GM21381 (cell line): ENCODE measurements at regions not wholly inside any gene's neighbourhood (a gene's known extent, or its start where the extent isn't known, plus 50 kb on each side); places are given as distances from the start of the nearest gene placed in this dataset.
A peak's percentile ranks its signal among the peaks of the same experiment; 100 is the strongest.
"Not testable (repeated sequence)": the region's sequence is repeated elsewhere in the genome, so short reads cannot be mapped to it uniquely, and the experiment has no call there.

Experiments used
- ATAC-seq: cut with Tn5 transposase; IDR thresholded peaks from one replicate; pipeline ENCODE4 v1.9.1; 2021; ENCODE audit warnings: mild to moderate bottlenecking, moderate library complexity; ENCODE audit not compliant: unreplicated experiment

DNA sequence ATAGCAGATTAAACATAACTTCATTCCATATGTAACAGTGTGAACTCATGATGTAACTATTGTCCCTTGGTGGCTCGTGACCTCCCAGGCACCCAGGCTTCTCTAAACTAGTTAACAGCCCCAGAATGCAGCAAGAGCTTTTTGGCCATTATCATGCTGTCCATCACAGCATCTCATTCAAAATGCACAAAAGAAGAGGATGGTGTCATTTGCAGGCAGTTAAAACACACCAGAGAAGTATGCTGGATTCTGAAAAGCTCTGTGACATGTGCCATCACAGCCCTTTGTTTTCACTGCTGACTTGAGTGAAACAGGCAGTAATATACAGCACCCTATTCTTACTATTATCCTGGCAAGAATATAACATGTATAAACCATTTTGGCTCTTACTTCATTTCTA is 117.6 kb upstream of the CHMP2B start:
- ATAC-seq = no peak

DNA sequence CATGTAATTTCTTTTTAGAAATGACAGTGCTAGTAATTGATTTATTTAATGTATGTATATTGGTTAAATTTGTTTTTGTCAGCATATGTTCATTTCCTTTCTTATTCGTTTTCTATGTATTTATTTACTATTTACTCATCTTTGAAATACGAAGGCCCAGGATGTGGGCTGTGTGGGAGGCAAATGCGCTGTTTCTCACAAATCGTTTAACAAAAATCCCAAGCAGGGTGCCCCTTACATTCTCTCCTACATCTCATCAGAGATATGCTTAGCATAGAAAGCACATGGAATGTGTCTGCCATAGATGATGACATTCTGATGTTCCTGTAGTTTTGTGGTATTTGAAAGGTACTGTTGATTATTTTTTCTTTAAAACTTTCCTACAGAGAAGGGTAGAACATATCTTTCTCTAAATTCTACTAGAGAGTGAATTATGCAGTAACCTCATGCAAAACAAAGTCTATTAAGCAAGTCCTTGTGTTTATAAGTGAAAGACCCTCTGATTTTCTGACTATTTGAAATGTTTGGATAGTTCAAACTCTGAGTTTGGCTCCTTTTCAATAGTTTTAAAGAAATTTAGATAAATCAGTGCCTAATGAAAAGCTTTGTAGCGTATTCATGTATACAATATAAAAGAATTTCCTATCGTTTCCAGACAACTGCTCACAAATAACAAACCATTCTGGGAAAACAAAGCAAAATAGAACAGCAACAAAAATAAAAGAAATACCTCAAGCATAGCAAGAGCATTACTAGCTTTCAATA is 111.1 kb upstream of the VGLL3 start:
- ATAC-seq = no peak

DNA sequence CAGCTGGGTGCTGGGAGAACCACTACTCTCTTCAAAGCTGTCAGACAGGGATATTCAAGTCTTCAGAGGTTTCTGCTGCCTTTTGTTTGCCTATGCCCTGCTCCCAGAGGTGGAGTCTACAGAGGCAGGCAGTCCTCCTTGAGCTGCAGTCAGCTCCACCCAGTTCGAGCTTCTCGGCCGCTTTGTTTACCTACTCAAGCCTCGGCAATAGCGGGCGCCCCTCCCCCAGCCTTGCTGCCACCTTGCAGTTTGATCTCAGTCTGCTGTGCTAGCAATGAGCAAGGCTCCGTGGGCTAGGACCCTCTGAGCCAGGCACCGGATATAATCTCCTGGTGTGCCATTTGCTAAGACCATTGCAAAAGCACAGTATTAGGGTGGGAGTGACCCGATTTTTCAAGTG is 106.8 kb upstream of the VGLL3 start:
- not testable (repeated sequence) for ATAC-seq

DNA sequence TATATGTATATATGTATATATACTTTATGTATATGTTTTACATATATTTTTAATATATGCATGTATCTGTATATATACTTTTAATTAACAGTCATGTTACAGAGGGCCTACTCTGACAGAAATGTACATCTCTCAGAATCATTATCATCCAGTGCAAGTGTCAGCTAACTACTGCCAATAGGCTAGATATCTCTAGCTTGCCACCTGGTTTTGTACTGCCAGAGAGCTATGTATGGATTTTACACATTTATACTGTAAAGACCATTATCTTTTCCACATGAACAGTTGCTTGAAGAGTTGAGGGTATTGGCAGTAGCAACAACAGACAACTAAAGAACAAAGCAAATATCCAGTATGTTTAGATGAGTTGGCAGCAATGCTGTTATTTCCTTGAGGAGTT is 99.7 kb upstream of the VGLL3 start:
- ATAC-seq = no peak

DNA sequence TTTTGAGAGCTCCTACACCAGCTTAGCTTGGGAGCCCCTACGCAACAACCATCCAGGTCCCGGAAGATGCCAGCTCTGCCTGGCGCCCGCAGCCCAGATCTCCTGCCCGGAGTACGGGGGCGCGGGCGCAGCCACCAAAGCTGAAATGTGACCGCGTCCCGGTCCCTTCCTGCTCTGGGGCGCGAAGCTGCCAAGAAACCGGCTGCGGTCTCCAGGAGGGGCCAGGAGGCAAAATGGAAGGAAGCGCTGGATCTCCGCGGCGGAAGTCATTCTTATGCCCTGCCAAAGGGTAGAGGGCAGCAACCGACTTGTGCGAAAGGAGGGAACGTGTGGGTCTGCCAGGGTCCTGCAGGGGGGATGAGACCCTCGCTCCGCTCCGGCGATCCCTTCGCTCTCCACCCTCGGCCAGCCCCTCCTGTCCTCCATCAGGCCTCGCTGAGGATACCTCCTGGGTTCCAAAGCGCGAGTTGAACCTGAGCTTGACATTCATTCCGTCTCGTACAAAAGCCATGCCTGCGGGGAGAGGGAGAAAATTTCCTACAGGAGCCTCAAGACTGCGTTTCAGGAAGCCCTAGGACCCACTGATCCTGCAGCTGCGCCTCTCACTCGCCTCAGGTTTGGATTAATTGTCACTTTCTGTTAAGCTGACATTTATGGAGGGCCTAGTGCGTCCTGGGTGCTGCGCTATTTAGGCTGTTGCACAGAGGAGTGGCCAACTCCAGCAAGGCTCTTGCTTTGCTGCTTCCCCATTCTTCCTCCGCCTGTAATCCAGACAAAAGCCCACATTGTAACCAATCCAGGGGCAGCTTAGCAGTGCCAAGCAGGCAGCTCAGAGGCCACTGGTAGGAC is 98.3 kb upstream of the VGLL3 start:
- peak; percentile 67 for ATAC-seq

DNA sequence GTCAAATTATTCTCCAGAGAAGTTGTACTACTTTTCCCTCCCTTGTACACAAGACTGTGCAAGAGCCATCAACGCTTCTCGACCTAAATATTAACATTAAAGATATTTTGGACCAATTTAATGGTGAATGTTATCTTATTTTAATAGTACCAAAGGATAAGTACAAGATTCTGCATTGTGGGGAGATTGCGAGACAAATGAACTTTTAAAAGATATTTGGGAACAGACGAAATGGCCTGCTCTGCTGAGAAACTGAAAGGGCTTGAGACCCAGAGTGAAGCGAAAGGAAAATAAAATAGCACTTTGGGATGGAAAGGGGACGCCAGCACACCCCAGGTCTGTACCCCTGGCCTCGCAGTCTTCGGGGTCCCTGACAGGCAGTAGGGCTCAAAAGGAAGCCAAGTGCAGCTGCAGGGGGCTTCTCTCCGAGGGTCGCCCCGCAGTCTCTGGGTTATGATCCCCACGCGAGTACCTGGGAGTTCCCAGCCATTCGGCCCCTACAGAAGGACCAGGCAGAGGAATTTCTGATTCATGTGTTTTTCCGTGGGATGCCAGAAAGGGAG is 97.6 kb upstream of the VGLL3 start:
- ATAC-seq = peak; percentile 11

DNA sequence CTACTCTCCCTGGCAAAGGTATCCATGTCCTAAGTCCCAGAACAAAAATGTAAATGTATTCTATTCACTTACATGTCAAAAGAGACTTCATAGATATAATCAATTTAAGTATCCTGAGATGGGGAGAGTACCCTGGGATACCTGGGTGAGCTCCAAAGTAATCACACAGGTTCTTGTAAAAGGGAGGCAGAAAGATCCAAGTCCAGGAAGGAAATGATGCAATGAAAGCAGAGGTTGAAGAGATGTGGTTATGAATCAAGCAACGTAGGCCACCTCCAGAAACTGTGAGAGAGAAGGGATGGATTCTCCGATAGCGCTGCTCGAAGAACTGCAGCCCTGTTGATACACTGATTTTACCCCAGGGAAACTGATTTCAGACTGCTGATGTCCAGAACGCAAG is 93.9 kb upstream of the VGLL3 start:
- ATAC-seq = no peak

DNA sequence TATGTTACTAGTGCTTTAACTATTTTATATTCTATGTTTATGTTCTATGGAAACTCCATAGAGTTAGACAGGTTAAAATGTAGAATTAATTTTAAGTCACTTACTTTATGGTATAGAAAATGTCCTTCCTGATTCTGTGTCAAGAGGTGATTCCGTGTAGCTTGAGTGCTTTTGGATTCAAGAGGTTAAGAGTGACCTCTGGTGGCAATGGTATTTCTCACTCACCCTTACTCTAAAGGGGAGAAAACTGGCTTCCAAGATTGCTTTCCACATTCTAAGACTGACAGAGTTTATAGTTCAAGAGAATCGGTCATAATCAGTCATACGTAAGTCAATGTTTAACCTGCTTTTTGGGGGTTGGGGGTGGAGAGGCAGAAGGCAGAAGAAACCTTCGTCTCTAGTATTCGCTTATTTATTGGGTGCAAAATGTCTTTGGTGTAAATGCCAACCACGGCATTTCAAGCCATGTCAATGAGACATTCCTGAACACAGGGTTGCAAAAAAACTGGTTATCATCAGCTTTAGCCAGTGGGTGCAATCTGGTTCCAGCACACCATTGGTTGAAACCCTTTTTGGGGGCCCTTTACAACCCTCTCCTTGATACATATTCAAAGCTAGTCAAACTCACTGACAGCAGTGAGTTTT is 92.0 kb upstream of the VGLL3 start:
- peak; percentile 76 for ATAC-seq

DNA sequence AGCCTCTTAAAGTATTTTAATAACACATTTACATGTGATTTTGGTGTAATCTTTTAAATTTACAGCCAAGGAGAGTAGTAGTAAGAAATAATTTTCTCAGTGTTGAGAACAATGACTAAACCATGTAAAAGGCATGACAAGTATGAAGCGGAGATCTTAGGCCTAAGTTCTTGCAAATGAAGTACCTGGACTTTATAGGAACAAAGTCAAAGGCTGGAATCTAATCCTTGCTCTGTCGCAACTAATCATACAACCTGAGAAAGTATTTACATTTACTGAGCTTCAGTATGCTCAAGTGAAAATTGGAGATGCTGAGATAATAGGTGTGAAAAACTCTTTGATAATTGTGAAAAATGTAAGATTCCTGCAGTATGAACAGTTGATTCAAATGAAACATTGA is 86.4 kb upstream of the VGLL3 start:
- no peak for ATAC-seq

DNA sequence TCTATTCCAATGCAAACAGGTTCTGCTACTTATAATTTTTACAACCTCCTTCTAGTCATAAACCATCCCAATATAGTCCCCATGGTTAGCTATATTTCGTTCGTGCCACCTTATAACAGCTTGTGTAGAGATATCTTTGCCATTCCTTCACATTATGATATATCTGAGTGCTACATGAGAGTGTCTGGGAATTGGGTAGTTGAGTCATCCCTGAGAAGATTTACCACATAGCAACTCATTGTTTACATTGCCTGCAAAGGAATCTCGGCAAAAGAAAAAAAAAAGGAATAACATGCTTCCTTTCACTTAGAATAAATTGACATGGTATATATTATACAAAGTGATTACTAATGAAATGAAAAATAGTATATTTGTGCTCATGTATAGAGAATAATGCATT is 86.0 kb upstream of the VGLL3 start:
- ATAC-seq = no peak

DNA sequence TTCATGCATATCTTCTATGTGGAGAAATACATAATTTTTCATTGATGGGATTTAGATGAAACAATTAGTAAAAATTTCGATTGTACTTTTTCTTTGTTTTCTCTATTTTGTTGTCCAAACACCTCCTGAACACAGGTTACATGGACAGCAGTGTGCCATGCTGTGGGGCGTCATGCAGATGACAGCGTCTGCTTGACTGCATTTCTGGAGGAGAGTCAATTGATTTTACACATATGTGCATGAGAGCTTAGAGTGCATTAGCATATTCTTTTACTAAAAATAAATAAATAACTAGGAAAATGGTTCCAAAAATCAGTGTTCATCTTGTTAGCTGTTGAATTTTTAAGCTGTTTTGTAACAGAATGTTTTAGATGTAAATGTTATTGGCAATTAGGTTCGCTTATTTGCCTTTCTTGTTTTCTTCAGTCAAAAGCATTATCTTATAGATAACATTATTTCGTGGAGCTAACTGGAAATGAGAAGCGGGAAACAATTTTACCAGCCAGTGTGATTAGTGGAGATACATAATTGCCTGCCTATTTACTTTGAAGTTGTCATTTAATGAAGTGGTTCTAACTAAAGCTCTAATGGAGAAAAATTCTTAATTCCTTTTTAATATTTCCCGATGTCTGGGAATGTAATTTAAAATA is 82.7 kb upstream of the VGLL3 start:
- no peak for ATAC-seq

DNA sequence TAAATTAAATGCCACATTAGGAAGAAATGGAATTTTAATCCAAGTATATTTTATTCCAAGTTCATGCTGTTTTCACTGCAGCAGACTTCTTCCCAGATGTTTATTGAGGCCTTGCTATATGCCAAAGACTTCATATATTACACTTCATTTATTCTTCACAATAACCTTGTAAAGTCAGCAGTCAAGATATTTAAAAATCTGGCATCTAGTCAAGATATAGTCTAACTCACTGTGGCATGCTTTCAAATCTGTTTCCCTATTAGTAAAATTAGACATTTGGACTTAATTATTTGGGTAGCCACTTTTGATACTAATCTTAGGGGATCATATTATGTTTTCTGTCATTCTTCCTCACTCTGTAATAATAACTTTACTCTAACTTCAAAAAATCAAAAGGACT is 81.5 kb upstream of the VGLL3 start:
- no peak for ATAC-seq

DNA sequence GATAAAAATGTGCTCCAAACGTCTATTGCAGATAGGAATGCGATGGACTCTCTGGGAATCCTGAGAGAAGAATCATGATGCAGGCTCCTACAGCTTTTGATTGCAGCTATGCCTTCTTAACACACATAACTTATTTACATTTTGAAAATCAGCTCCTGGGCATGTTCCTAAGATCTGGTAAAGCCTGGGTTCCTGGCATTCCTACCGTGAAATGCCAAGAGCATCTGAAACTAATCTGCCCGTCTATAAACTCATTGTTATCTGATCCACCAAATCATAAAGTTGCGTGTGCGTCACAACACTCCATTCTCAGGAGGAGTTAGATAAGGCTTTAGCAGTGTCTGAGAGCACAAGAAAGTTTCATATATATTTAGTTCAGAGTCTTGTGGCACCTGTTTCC is 79.0 kb upstream of the VGLL3 start:
- ATAC-seq = no peak

DNA sequence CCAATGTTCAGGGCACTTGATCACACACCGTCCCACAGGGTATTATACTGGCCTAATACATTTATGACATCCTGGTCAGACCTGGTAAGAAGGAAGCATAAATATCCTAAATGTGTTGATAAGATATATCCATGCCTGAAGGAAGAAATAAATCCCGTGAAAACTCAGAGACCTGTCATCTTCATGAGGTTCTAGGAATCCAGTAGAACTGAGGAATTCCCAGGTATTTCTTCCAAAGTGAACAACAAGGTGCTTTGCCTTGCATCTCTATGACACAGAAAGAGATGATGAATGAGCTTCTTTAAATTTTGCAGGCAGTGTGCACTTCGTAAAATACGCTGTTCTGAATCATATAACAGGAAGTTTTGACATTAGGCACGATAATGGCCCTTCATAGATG is 78.1 kb upstream of the VGLL3 start:
- no peak for ATAC-seq

DNA sequence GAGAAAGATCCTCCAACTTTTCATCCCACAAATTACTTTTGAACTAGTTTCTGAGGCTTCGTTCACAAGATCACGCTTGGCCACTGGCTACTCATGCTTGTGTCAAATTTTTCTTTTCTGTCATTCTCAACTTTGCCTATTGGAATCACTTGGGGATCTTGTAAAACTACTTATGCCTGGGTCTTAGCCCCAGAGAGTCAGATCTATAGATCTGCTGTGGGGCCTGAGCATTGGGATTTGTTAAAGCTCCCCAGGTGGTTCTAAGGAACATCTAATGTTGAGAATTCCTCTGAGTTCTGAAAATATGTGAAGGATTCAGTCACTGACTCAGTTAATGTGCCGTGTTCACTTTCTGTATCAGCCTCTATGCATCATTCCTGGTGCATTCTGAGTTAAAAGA is 71.7 kb upstream of the VGLL3 start:
- no peak for ATAC-seq

DNA sequence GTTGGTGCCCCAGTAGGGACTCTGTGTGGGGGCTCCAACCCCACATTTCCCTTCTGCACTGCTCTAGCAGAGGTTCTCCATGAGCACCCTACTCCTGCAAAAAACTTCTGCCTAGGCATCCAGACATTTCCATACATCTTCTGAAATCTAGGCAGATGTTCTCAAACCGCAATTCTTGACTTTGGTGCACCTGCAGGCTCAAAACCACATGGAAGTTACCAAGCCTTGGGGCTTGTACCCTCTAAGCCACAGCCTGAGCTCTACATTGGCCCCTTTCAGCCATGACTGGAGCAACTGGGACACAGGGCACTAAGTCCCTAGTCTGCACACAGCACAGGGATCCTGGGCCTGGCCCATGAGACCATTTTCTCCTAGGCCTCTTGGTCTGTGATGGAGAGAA is 66.5 kb upstream of the VGLL3 start:
- no peak for ATAC-seq

DNA sequence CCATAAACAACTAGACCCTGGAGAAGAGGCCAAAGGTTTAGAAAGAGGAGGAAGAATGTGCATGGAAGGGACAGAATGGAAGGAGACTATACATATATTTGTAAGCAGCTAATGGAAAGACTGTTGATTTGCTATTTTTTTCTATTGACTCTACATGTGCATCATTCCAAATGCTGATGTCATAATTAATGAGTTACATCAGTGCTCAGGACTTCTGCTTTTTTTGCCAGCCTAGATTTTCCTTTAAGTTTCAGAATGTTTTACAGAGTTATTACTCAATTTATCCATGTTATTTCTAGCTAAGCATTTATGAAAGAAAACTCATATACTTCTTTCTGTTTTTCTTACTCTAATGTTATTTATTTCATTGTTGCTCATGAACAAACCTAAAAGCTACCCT is 62.6 kb upstream of the VGLL3 start:
- no peak for ATAC-seq

DNA sequence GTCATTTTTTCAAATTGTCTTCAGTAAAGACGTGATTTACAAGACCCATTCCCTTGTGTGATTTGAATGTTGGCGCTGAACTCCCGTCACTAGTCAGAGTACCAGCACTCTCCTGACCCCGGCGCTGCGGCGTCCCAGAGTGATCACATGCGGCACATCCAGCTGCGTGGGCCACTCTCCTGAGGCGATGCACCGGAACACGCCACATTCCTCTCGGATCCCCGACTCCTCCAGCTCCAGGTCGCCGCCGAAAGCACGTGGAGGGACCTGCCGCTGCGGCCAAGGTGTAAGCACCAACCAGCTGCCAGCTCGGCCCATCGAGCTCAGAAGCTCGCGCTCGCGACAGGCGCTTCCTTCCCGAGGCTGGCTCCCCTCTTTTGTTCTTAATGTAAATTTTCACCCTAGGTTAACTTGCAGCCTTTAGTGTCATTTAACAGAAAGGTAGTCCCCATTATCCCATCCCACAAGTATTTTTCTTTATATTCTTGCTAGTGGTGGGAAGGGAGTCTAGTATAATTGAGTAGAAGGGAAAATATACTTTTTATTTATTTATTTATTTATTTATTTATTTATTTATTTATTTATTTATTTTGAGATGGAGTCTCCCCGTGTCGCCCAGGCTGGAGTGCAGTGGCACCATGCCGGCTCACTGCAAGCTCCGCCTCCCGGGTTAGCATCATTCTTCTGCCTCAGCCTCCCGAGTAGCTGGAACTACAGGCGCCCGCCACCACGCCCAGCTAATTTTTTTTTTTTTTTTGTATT is 61.7 kb upstream of the VGLL3 start:
- ATAC-seq = no peak

DNA sequence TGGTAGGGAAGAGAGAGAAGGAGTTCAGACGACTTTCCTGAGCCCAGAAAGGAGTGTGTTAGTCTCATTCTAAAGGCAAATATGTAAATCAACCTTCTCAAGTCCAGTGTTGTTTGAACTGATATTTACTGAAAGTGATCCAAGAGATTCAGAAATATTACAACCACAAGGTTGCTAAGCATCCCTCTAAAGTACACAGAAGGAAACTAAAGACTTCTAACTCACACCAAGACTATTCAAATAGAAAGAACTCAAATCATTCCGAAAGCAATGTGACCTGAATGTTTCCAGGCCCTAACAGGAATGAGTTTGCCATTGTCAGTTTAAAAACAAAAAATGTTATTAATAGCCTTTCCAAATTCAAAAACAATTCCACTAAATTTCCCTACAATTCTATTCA is 56.9 kb upstream of the VGLL3 start:
- no peak for ATAC-seq

DNA sequence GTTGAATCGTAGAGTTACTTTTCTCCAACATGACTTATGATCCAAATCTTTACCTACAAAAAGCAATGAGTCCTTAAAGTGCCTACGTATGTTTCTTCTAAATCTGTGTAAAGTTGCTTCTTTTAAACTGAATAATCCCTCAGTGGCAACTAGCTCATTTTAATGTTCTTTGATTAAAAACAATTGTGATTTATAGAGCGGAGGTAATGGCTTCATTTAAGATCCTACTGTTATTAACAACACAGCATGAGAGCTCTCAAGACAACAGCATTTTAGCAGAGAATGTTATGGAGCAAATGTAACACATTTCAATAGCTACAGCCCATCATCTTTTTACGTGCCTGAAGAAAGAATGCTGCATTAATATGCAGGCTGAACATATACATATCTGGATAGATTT is 55.3 kb upstream of the VGLL3 start:
- ATAC-seq = no peak
